Astrocyte of the cerebellum (primary cell): ENCODE measurements at regions not wholly inside any gene's neighbourhood (a gene's known extent, or its start where the extent isn't known, plus 50 kb on each side); places are given as distances from the start of the nearest gene placed in this dataset.
A peak's percentile ranks its signal among the peaks of the same experiment; 100 is the strongest.

ENCODE experiments used
- DNase-seq: peaks from one replicate; pipeline ENCODE4 v3.0.0-alpha.2; 2011; ENCODE audit warnings: low read depth
- H3K4me3 ChIP-seq: 2 replicates; pipeline ENCODE4 v1.5.1; 2011; ENCODE audit warnings: mild to moderate bottlenecking, low read depth, low read length, moderate library complexity
- CTCF ChIP-seq: IDR thresholded peaks from 2 replicates; pipeline ENCODE4 v1.5.1; 2012; ENCODE audit warnings: low read length, low read depth, moderate library complexity, mild to moderate bottlenecking; ENCODE audit errors: missing control alignments
- in situ Hi-C: cut with HindIII; loops from 2 replicates; pipeline ENCODE4 v1.10.0; 2017; ENCODE audit warnings: low sequenced_read_pairs

- in situ Hi-C loops, result no loop called here
- no peak for TF ChIP-seq CTCF
- no peak for DNase-seq
- no peak overlapping the region for H3K4me3 ChIP-seq
These were observed 146.0 kb upstream of the BEND6 start for GRCh38 chr6:56808871-56809359.

GRCh38 chr6:56807989-56808337 lies 146.9 kb upstream of the BEND6 start:
- no peak for DNase-seq

GRCh38 chr6:56807326-56807988 lies 147.4 kb upstream of the BEND6 start:
- no peak overlapping the region for H3K4me3 ChIP-seq
- TF ChIP-seq CTCF, result no peak
- no peak for DNase-seq
- in situ Hi-C loops, result no loop called here

More at GRCh38 chr6:56807989-56808337, 146.9 kb upstream of the BEND6 start:
- in situ Hi-C loops, result no loop called here
- H3K4me3 ChIP-seq, result no peak overlapping the region
- TF ChIP-seq CTCF, result no peak

GRCh38 chr6:56806368-56806767 lies 148.5 kb upstream of the BEND6 start:
- no peak for TF ChIP-seq CTCF
- H3K4me3 ChIP-seq, result no peak overlapping the region
- no peak for DNase-seq
- in situ Hi-C loops, result no loop called here

- no peak for TF ChIP-seq CTCF
- DNase-seq, result peak; percentile 62
- in situ Hi-C loops, result no loop called here
- H3K4me3 ChIP-seq, result no peak overlapping the region
These were observed 149.9 kb upstream of the BEND6 start for GRCh38 chr6:56804996-56805395.

- H3K4me3 ChIP-seq, result no peak overlapping the region
- in situ Hi-C loops, result no loop called here
- TF ChIP-seq CTCF, result no peak
- peak; percentile 82 for DNase-seq
These were observed 151.3 kb upstream of the BEND6 start for GRCh38 chr6:56803594-56803993.
